DOHH2 (cell line): ENCODE measurements at regions not wholly inside any gene's neighbourhood (a gene's known extent, or its start where the extent isn't known, plus 50 kb on each side); places are given as distances from the start of the nearest gene placed in this dataset.

Experiments
- H3F3A ChIP-seq: fragments of 200-600 bp; sonication (generic), shearing (Covaris generic); 2 replicates; pipeline ENCODE4 v1.6.0; 2016; ENCODE audit warnings: antibody characterized with exemption, mild to moderate bottlenecking; ENCODE audit not compliant: control insufficient read depth, insufficient read depth
- H3K27ac ChIP-seq: fragments of 200-600 bp; sonication (generic); 2 replicates; pipeline ENCODE4 v1.5.1; 2014; ENCODE audit warnings: low read depth, mild to moderate bottlenecking, low read length, moderate library complexity
- H3K27me3 ChIP-seq: fragments of 200-600 bp; sonication (generic); 2 replicates; pipeline ENCODE4 v1.6.1; 2014; ENCODE audit warnings: mild to moderate bottlenecking, low read length, mixed read lengths; ENCODE audit not compliant: control insufficient read depth
- H3K36me3 ChIP-seq: fragments of 200-600 bp; sonication (generic); 2 replicates; pipeline ENCODE4 v1.6.1; 2014; ENCODE audit warnings: mild to moderate bottlenecking, low read length, moderate library complexity, mixed read lengths; ENCODE audit not compliant: control insufficient read depth
- H3K4me1 ChIP-seq: fragments of 200-600 bp; sonication (generic); 2 replicates; pipeline ENCODE4 v1.6.1; 2014; ENCODE audit warnings: mild to moderate bottlenecking, low read length, mixed read lengths; ENCODE audit not compliant: control insufficient read depth
- H3K4me2 ChIP-seq: fragments of 200-600 bp; sonication (generic); 2 replicates; pipeline ENCODE4 v1.6.0; 2014; ENCODE audit warnings: mild to moderate bottlenecking, low read length, moderate library complexity
- H3K4me3 ChIP-seq: fragments of 200-600 bp; sonication (generic); 2 replicates; pipeline ENCODE4 v1.5.1; 2014; ENCODE audit warnings: mild to moderate bottlenecking, low read length, mixed read lengths
- H3K79me2 ChIP-seq: fragments of 200-600 bp; sonication (generic); 2 replicates; pipeline ENCODE4 v1.6.1; 2014; ENCODE audit warnings: mild to moderate bottlenecking, low read length, mixed read lengths; ENCODE audit not compliant: control insufficient read depth
- H3K9me2 ChIP-seq: fragments of 200-600 bp; sonication (generic); replicated peaks from 2 replicates; pipeline ENCODE4 v1.6.1; 2014; ENCODE audit warnings: mild to moderate bottlenecking, low read length, mixed read lengths; ENCODE audit not compliant: control insufficient read depth
- H3K9me3 ChIP-seq: fragments of 200-600 bp; sonication (generic); 2 replicates; pipeline ENCODE4 v1.6.1; 2014; ENCODE audit warnings: antibody characterized with exemption, low read length, mixed read lengths; ENCODE audit not compliant: control insufficient read depth, insufficient read depth
- H4K20me1 ChIP-seq: fragments of 200-600 bp; sonication (generic); 2 replicates; pipeline ENCODE4 v1.6.0; 2014; ENCODE audit warnings: low read depth, mild to moderate bottlenecking, antibody characterized with exemption, low read length, moderate library complexity; ENCODE audit not compliant: control insufficient read depth, insufficient read depth
- EZH2phosphoT487 ChIP-seq: fragments of 200-600 bp; sonication (generic); IDR thresholded peaks from 2 replicates; pipeline ENCODE4 v1.6.1; 2017; ENCODE audit warnings: borderline replicate concordance, mild to moderate bottlenecking, antibody characterized with exemption, low read length, moderate library complexity, mixed read lengths
- TF ChIP-seq, protein P1 (sequence below): fragments of 200-600 bp; sonication (generic); IDR thresholded peaks from one replicate; pipeline ENCODE4 v1.5.1; 2014; ENCODE audit warnings: antibody characterized with exemption, mild to moderate bottlenecking, low read depth, low read length; ENCODE audit not compliant: poor library complexity, severe bottlenecking

GRCh38 chr1:104630567-104631149 lies 881.0 kb downstream of the AMY1C start:
- H3K4me2 ChIP-seq, result no peak overlapping the region
- H3K79me2 ChIP-seq, result no peaks in the 10 kb centered on the region
- no peaks in the 10 kb centered on the region for H3K4me1 ChIP-seq
- TF ChIP-seq, protein P1, sequence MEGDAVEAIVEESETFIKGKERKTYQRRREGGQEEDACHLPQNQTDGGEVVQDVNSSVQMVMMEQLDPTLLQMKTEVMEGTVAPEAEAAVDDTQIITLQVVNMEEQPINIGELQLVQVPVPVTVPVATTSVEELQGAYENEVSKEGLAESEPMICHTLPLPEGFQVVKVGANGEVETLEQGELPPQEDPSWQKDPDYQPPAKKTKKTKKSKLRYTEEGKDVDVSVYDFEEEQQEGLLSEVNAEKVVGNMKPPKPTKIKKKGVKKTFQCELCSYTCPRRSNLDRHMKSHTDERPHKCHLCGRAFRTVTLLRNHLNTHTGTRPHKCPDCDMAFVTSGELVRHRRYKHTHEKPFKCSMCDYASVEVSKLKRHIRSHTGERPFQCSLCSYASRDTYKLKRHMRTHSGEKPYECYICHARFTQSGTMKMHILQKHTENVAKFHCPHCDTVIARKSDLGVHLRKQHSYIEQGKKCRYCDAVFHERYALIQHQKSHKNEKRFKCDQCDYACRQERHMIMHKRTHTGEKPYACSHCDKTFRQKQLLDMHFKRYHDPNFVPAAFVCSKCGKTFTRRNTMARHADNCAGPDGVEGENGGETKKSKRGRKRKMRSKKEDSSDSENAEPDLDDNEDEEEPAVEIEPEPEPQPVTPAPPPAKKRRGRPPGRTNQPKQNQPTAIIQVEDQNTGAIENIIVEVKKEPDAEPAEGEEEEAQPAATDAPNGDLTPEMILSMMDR, result no peak
- TF ChIP-seq EZH2phosphoT487, result no peak
- H3F3A ChIP-seq, result no peaks in the 10 kb centered on the region
- no peaks in the 10 kb centered on the region for H3K9me3 ChIP-seq
- no peak overlapping the region for H3K27ac ChIP-seq
- no peaks in the 10 kb centered on the region for H3K27me3 ChIP-seq
- no peaks in the 10 kb centered on the region for H4K20me1 ChIP-seq
- H3K4me3 ChIP-seq, result no peak overlapping the region
- H3K36me3 ChIP-seq, result no peaks in the 10 kb centered on the region
- no peaks in the 10 kb centered on the region for H3K9me2 ChIP-seq

GRCh38 chr1:104636581-104636980 lies 886.9 kb downstream of the AMY1C start:
- TF ChIP-seq, protein P1, result no peak
- TF ChIP-seq EZH2phosphoT487, result no peak
- Histone ChIP-seq H3K4me1 (no peaks in the 10 kb centered on the region), H3K27ac (no peak overlapping the region), H3K4me2 (no peak overlapping the region), H3K4me3 (no peak overlapping the region), H3F3A (no peaks in the 10 kb centered on the region), H3K9me3 (no peaks in the 10 kb centered on the region), H4K20me1 (no peaks in the 10 kb centered on the region), H3K79me2 (no peaks in the 10 kb centered on the region), H3K27me3 (no peaks in the 10 kb centered on the region), H3K9me2 (no peaks in the 10 kb centered on the region), H3K36me3 (no peaks in the 10 kb centered on the region)

DNA sequence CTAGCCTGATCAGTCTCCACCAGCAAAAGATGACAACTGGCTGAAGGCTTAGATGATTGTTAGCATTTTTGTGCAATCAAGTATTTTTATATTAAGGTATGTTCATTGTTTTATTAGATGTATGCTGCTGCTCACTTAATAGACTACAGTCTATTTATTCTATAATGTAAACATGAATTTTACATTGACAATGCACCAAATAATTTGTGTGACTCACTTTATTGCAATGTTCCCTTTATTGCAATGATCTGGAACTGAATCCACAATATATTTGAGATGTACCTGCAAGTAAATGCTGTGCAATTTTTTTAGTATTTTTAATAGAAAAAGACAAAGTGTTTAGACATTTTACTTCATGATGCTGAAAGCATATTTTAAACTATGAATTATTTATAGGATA lies 896.5 kb downstream of the AMY1C start:
- no peaks in the 10 kb centered on the region for H4K20me1 ChIP-seq
- TF ChIP-seq, protein P1, result no peak
- no peak for TF ChIP-seq EZH2phosphoT487
- no peaks in the 10 kb centered on the region for H3K9me3 ChIP-seq

More for the DNA sequence above, 896.5 kb downstream of the AMY1C start:
- H3F3A ChIP-seq, result no peaks in the 10 kb centered on the region
- no peaks in the 10 kb centered on the region for H3K9me2 ChIP-seq
- no peak overlapping the region for H3K27ac ChIP-seq
- no peaks in the 10 kb centered on the region for H3K79me2 ChIP-seq
- H3K36me3 ChIP-seq, result no peaks in the 10 kb centered on the region
- no peak overlapping the region for H3K4me2 ChIP-seq
- no peaks in the 10 kb centered on the region for H3K27me3 ChIP-seq
- no peak overlapping the region for H3K4me3 ChIP-seq
- no peaks in the 10 kb centered on the region for H3K4me1 ChIP-seq
